Neural progenitor cell (in vitro differentiated cells): ENCODE measurements at regions not wholly inside any gene's neighbourhood (a gene's known extent, or its start where the extent isn't known, plus 50 kb on each side); places are given as distances from the start of the nearest gene placed in this dataset.
"Not testable (repeated sequence)": the region's sequence is repeated elsewhere in the genome, so short reads cannot be mapped to it uniquely, and the experiment has no call there.

Experiments used
- DNase-seq: peaks from one replicate; pipeline ENCODE4 v3.0.0-alpha.2; 2016; ENCODE audit warnings: low spot score
- H2AFZ ChIP-seq: fragments of 200-600 bp; sonication (generic); replicated peaks from 2 replicates; pipeline ENCODE4 v1.6.1; 2016; ENCODE audit warnings: antibody characterized with exemption
- H3F3A ChIP-seq: fragments of 200-600 bp; sonication (generic); 2 replicates; pipeline ENCODE4 v1.6.1; 2016; ENCODE audit warnings: antibody characterized with exemption, low read depth
- H3K27ac ChIP-seq: fragments of 200-600 bp; sonication (generic); 2 replicates; pipeline ENCODE4 v1.5.1; 2016; ENCODE audit warnings: mild to moderate bottlenecking
- H3K27me3 ChIP-seq: fragments of 200-600 bp; sonication (generic); 2 replicates; pipeline ENCODE4 v1.6.1; 2016; ENCODE audit warnings: mild to moderate bottlenecking, moderate library complexity
- H3K36me3 ChIP-seq: fragments of 200-600 bp; sonication (generic); 2 replicates; pipeline ENCODE4 v1.5.1; 2016
- H3K4me1 ChIP-seq: fragments of 200-600 bp; sonication (generic); 2 replicates; pipeline ENCODE4 v1.6.1; 2016; ENCODE audit warnings: mixed run types
- H3K4me2 ChIP-seq: fragments of 200-600 bp; sonication (generic); 2 replicates; pipeline ENCODE4 v1.6.1; 2016
- H3K4me3 ChIP-seq: fragments of 200-600 bp; sonication (generic); 2 replicates; pipeline ENCODE4 v1.5.1; 2016
- H3K79me2 ChIP-seq: fragments of 200-600 bp; sonication (generic); 2 replicates; pipeline ENCODE4 v1.6.1; 2016; ENCODE audit warnings: low read depth
- H3K9ac ChIP-seq: fragments of 200-600 bp; sonication (generic); 2 replicates; pipeline ENCODE4 v1.6.1; 2016
- H3K9me3 ChIP-seq: fragments of 200-600 bp; sonication (generic); 2 replicates; pipeline ENCODE4 v1.5.1; 2016; ENCODE audit warnings: low read depth
- H4K20me1 ChIP-seq: fragments of 200-600 bp; sonication (generic); 2 replicates; pipeline ENCODE4 v1.6.1; 2016; ENCODE audit warnings: low read depth
- H3K27ac Mint-ChIP-seq: 3 replicates; pipeline ENCODE4 v1.8.0; 2021; ENCODE audit warnings: mixed read lengths
- H3K27me3 Mint-ChIP-seq: 2 replicates; pipeline ENCODE4 v1.8.0; 2022; ENCODE audit warnings: low read depth, mild to moderate bottlenecking, inconsistent platforms, moderate library complexity, mixed read lengths; ENCODE audit not compliant: insufficient read depth
- H3K36me3 Mint-ChIP-seq: 3 replicates; pipeline ENCODE4 v1.8.0; 2021; ENCODE audit warnings: mixed read lengths
- H3K4me1 Mint-ChIP-seq: 3 replicates; pipeline ENCODE4 v1.8.0; 2021; ENCODE audit warnings: mixed read lengths
- H3K4me3 Mint-ChIP-seq: 3 replicates; pipeline ENCODE4 v1.8.0; 2021; ENCODE audit warnings: mild to moderate bottlenecking, moderate library complexity, mixed read lengths
- H3K9me3 Mint-ChIP-seq: 3 replicates; pipeline ENCODE4 v1.8.0; 2020; ENCODE audit warnings: mixed read lengths
- CTCF ChIP-seq: fragments of 200-600 bp; sonication (generic); IDR thresholded peaks from 2 replicates; pipeline ENCODE4 v1.5.1; 2017; ENCODE audit warnings: antibody characterized with exemption, mild to moderate bottlenecking
- EZH2 ChIP-seq: fragments of 200-600 bp; sonication (generic); IDR thresholded peaks from 2 replicates; pipeline ENCODE4 v1.6.1; 2017; ENCODE audit warnings: antibody characterized with exemption, mild to moderate bottlenecking, moderate library complexity
- EZH2phosphoT487 ChIP-seq: fragments of 200-600 bp; sonication (generic); IDR thresholded peaks from 2 replicates; pipeline ENCODE4 v1.6.1; 2017; ENCODE audit warnings: antibody characterized with exemption

GRCh38 chr14:105902131-105902898, 375.9 kb downstream of the TMEM121 start:
- H3K27ac ChIP-seq = no peak overlapping the region
- no peak for DNase-seq
- H3K4me3 ChIP-seq = no peak overlapping the region
- no peaks in the 10 kb centered on the region for H3K36me3 ChIP-seq
- H3K79me2 ChIP-seq = no peaks in the 10 kb centered on the region
- H3F3A ChIP-seq = no peaks in the 10 kb centered on the region
- TF ChIP-seq EZH2 = no peak
- no peak for TF ChIP-seq EZH2phosphoT487
- TF ChIP-seq CTCF = no peak
- no peak overlapping the region for H3K4me2 ChIP-seq
- H3K27me3 ChIP-seq = no peaks in the 10 kb centered on the region
- Mint-ChIP-seq H3K4me1 (no peaks in the 10 kb centered on the region), H3K36me3 (no peaks in the 10 kb centered on the region), H3K9me3 (peaks cover 52% of the 10 kb centered on the region), H3K4me3 (no peak overlapping the region), H3K27me3 (peaks cover 6% of the 10 kb centered on the region), H3K27ac (no peak overlapping the region)
- H3K4me1 ChIP-seq = no peaks in the 10 kb centered on the region
- no peak overlapping the region for H2AFZ ChIP-seq
- H3K9ac ChIP-seq = no peak overlapping the region
- no peaks in the 10 kb centered on the region for H4K20me1 ChIP-seq
- H3K9me3 ChIP-seq = no peaks in the 10 kb centered on the region

- not testable (repeated sequence) for H3K36me3 Mint-ChIP-seq, H3K9me3 ChIP-seq
Measured at GRCh38 chr14:105902899-105903165, 376.4 kb downstream of the TMEM121 start.

GRCh38 chr14:105903971-105904370, 377.6 kb downstream of the TMEM121 start:
- H3K27me3 ChIP-seq = no peaks in the 10 kb centered on the region
- no peaks in the 10 kb centered on the region for H3K79me2 ChIP-seq
- no peaks in the 10 kb centered on the region for H3F3A ChIP-seq
- no peak for DNase-seq
- no peak overlapping the region for H3K27ac ChIP-seq
- H3K4me3 ChIP-seq = no peak overlapping the region
- H4K20me1 ChIP-seq = no peaks in the 10 kb centered on the region
- peaks cover 3% of the 10 kb centered on the region for H3K27me3 Mint-ChIP-seq
- no peaks in the 10 kb centered on the region for H3K36me3 Mint-ChIP-seq
- H3K36me3 ChIP-seq = no peaks in the 10 kb centered on the region
- H3K9ac ChIP-seq = no peak overlapping the region
- no peaks in the 10 kb centered on the region for H3K4me1 Mint-ChIP-seq
- TF ChIP-seq EZH2phosphoT487 (no peak), CTCF (no peak), EZH2 (no peak)
- H3K4me2 ChIP-seq = no peak overlapping the region
- H3K4me3 Mint-ChIP-seq = no peak overlapping the region
- H3K9me3 Mint-ChIP-seq = peaks cover 51% of the 10 kb centered on the region
- H3K4me1 ChIP-seq = no peaks in the 10 kb centered on the region
- no peaks in the 10 kb centered on the region for H3K9me3 ChIP-seq
- no peak overlapping the region for H3K27ac Mint-ChIP-seq
- H2AFZ ChIP-seq = no peak overlapping the region

More at GRCh38 chr14:105902899-105903165, 376.4 kb downstream of the TMEM121 start:
- H2AFZ ChIP-seq, H3K27me3 Mint-ChIP-seq, H3K4me3 Mint-ChIP-seq, H3K4me3 ChIP-seq, DNase-seq, H3K9ac ChIP-seq, H3K4me1 Mint-ChIP-seq, H3K27ac Mint-ChIP-seq, H3K79me2 ChIP-seq, H4K20me1 ChIP-seq, H3K36me3 ChIP-seq, H3K27me3 ChIP-seq, H3K27ac ChIP-seq, H3K4me1 ChIP-seq, H3F3A ChIP-seq, H3K4me2 ChIP-seq: not testable (repeated sequence)
- peaks cover 54% of the 10 kb centered on the region for H3K9me3 Mint-ChIP-seq

- Histone ChIP-seq H3K4me3 (no peak overlapping the region), H3K9ac (no peak overlapping the region), H3K27ac (no peak overlapping the region), H3K4me2 (no peak overlapping the region), H3F3A (no peaks in the 10 kb centered on the region), H3K36me3 (no peaks in the 10 kb centered on the region), H3K27me3 (no peaks in the 10 kb centered on the region), H3K4me1 (no peaks in the 10 kb centered on the region), H4K20me1 (no peaks in the 10 kb centered on the region), H3K79me2 (no peaks in the 10 kb centered on the region), H2AFZ (no peak overlapping the region), H3K9me3 (no peaks in the 10 kb centered on the region)
- H3K4me1 Mint-ChIP-seq = no peaks in the 10 kb centered on the region
- peaks cover 2% of the 10 kb centered on the region for H3K27me3 Mint-ChIP-seq
- H3K4me3 Mint-ChIP-seq = no peak overlapping the region
- DNase-seq = no peak
- TF ChIP-seq EZH2 (no peak), CTCF (no peak), EZH2phosphoT487 (no peak)
- no peak overlapping the region for H3K27ac Mint-ChIP-seq
- H3K9me3 Mint-ChIP-seq = peaks cover 50% of the 10 kb centered on the region
- no peaks in the 10 kb centered on the region for H3K36me3 Mint-ChIP-seq
Measured at GRCh38 chr14:105904379-105904778, 378.0 kb downstream of the TMEM121 start.
